Heart left ventricle (tissue), 16 donors: ENCODE measurements at regions not wholly inside any gene's neighbourhood (a gene's known extent, or its start where the extent isn't known, plus 50 kb on each side); places are given as distances from the start of the nearest gene placed in this dataset.

Experiments used
- ATAC-seq, 4 donors: fragments of 200-7000 bp; cut with Tn5 transposase; one replicate each; pipeline ENCODE4 v1.9.1; 2020 to 2022; ENCODE audit warnings: moderate library complexity in 4 of 4, mild to moderate bottlenecking in 3 of 4, moderate number of reproducible peaks in 1 of 4
- DNase-seq, 5 donors: peaks; one replicate each; pipeline ENCODE4 v3.0.0-alpha.2; 2020
- H3K27ac ChIP-seq, 12 donors: fragments of 200-600 bp; sonication (generic) in 4 of 12; one replicate each; pipeline versions ENCODE4 v1.5.0 to v1.8.0; 2016 to 2022; ENCODE audit warnings: mild to moderate bottlenecking in 2 of 12
- H3K27me3 ChIP-seq, 9 donors: fragments of 200-600 bp; sonication (generic) in 2 of 9; one replicate each; pipeline versions ENCODE4 v1.5.1 to v1.8.0; 2016 to 2022; ENCODE audit warnings: mild to moderate bottlenecking in 3 of 9
- H3K36me3 ChIP-seq, 9 donors: fragments of 200-600 bp; sonication (generic) in 2 of 9; one replicate each; pipeline versions ENCODE4 v1.5.0 to v1.8.0; 2018 to 2022; ENCODE audit warnings: mild to moderate bottlenecking in 2 of 9
- H3K4me1 ChIP-seq, 12 donors: fragments of 200-600 bp; sonication (generic) in 4 of 12; one replicate each; pipeline versions ENCODE4 v1.5.0 to v1.8.0; 2016 to 2022; ENCODE audit warnings: mild to moderate bottlenecking in 3 of 12
- H3K4me3 ChIP-seq, 12 donors: fragments of 200-600 bp; sonication (generic) in 4 of 12; one replicate each; pipeline versions ENCODE4 v1.5.0 to v1.8.0; 2017 to 2022; ENCODE audit warnings: mild to moderate bottlenecking in 9 of 12, moderate library complexity in 4 of 12
- H3K9me3 ChIP-seq, 12 donors: fragments of 200-600 bp; sonication (generic) in 4 of 12; one replicate each; pipeline versions ENCODE4 v1.5.0 to v1.8.0; 2016 to 2022; ENCODE audit warnings: mild to moderate bottlenecking in 1 of 12
- CTCF ChIP-seq, 12 donors: fragments of 200-600 bp; sonication (generic) in 4 of 12; IDR thresholded peaks; one replicate each; pipeline versions ENCODE4 v1.5.0 to v1.8.0; 2018 to 2022; ENCODE audit warnings: antibody characterized with exemption in 12 of 12, mild to moderate bottlenecking in 5 of 12
- POLR2A ChIP-seq, 2 donors: fragments of 450-650 bp; IDR thresholded peaks; one replicate each; pipeline ENCODE4 v1.6.1; 2017; ENCODE audit warnings: antibody characterized with exemption in 2 of 2, mild to moderate bottlenecking in 2 of 2, moderate library complexity in 2 of 2
- WGBS, 4 donors: extraction: QIAGEN DNeasy Blood & Tissue Kit in 2 of 4; methylation state at CpG; one replicate each; pipeline versions ENCODE4 v1.1.5 to v1.1.7; 2013 to 2018; 5-methylcytosine and 5-hydroxymethylcytosine counted together
- intact Hi-C, 10 donors: fragments of 100-400 bp; cut with DNase I; formaldehyde crosslinking; loops; one replicate each; pipeline versions ENCODE4 v1.11.1 to v1.14.2; 2022
- donor health status: ischemic (EF 13 %, LVEDD 7.1; RV severe dilation, severe dysfunction).
- donor health status: healthy with polysubstance abuse.
- donor health status: DM: no; HTN: yes; CAD: no.
- donor health status: DM: no; HTN: no; CAD: no.
- donor health status: ischemic (EF 25% LVEDD 6.9; RV normal size, moderate dysfunction).
- donor health status: ischemic (EF 25% LVEDD 5.7; RV mildly dilated, moderate dysfunction).
- donor health status: healthy.
- donor health status: DM: yes; HTN: yes; CAD: no.
- donor health status: ischemic (EF 35%, LVEDD 5.7; RV mildly dilated, moderate dysfunction).
- donor health status: nonischemic (EF 11% LVEDD 7.7; RV severe dilation, severe dysfunction).
- donor health status: DM: yes; HTN: yes; CAD: no.
- donor health status: PGD.
- donor health status: ischemic (EF 29% LVEDD 5.4; RV normal size, mild dysfunction).
- donor health status: nonischemic (EF 23%, LVEDD 6.1; RV moderate dilation, normal function).

DNA sequence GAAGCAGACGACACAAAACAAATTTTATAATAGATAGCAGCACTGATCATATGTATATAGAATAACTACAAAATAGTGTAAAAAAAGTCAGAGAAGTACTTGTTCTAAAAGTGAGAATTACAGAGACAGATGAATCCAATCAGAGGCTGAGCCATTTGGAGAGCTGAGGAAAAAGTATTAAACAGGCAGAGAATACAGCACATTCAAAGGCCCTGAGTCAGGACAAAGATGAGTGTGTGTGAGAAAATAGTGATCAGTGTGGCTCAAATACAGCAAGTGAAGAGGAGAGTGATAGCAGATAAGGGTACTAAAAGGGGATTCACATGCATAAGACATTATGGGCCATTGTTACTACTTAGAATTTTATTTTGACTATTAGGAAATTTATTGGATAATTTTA is 430.6 kb upstream of the BRINP3 start:
- H3K36me3 ChIP-seq, result no peaks in the 10 kb centered on the region
- no peak overlapping the region for H3K4me3 ChIP-seq
- TF ChIP-seq CTCF (IDR thresholded peaks at IDR 0.05), result no peak
- TF ChIP-seq POLR2A (IDR thresholded peaks at IDR 0.05), result no peak
- no peaks in the 10 kb centered on the region for H3K4me1 ChIP-seq
- ATAC-seq (no peak), DNase-seq (no peak)
- 87 to 93% (median 91%) methylated on average over 1 of the region's 1 CpG for WGBS, 4 donors
- peaks cover 0 to 6% (median 0%) of the 10 kb centered on the region in 12 donors for H3K9me3 ChIP-seq
- H3K27me3 ChIP-seq, result no peaks in the 10 kb centered on the region
- intact Hi-C loops, result no loop called here
- no peak overlapping the region for H3K27ac ChIP-seq

DNA sequence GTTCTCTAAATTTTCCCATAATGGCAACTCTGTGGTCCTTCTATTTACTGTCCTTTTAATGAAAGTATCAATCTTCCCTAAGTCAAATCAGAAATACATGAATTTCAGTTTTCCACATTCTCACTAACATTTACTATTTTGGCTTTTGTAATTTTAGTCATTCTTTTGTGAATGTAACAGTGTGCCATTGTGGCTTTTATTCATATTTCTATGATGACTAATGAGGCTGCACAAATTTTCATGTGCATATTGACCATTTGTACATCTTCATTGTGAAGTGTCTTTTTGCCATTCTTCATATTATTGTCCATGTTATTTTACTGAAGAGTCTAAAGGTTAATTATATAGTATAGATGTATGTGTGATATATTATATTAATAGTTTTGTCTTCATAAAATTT is 431.0 kb upstream of the BRINP3 start:
- H3K4me3 ChIP-seq, result no peak overlapping the region
- H3K9me3 ChIP-seq, result peaks cover 0 to 6% (median 0%) of the 10 kb centered on the region in 12 donors
- H3K27me3 ChIP-seq, result no peaks in the 10 kb centered on the region
- H3K4me1 ChIP-seq, result no peaks in the 10 kb centered on the region
- no peak overlapping the region for H3K27ac ChIP-seq
- no peaks in the 10 kb centered on the region for H3K36me3 ChIP-seq
- TF ChIP-seq POLR2A (IDR thresholded peaks at IDR 0.05) (no peak), CTCF (IDR thresholded peaks at IDR 0.05) (no peak)
- ATAC-seq (no peak), DNase-seq (no peak)
- intact Hi-C loops, result no loop called here

DNA sequence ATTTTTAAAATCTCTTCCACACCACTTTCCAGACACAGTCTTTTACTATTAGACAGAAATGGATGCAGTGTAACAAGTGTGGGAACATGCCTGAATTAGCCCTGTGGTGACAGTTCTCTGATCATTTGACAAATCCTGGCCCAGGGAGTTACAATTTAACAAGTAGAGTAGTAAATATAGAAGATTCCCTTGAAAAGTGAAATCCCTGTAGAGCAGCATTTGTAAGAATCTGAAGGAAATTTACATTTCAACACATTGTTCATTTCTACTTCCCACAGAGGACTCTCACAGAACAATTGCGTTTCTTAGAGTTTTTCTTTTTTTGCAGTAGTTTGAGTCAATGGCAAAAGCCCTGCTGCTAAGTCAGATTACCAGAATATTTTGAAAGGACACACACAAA is 458.3 kb upstream of the BRINP3 start:
- intact Hi-C loops, result no loop called here
- Histone ChIP-seq H3K4me1 (no peaks in the 10 kb centered on the region), H3K27me3 (no peaks in the 10 kb centered on the region), H3K4me3 (no peak overlapping the region), H3K27ac (no peak overlapping the region), H3K9me3 (peaks cover 0 to 4% (median 0%) of the 10 kb centered on the region in 12 donors), H3K36me3 (no peaks in the 10 kb centered on the region)
- no peak for DNase-seq
- no peak for TF ChIP-seq POLR2A (IDR thresholded peaks at IDR 0.05)
- TF ChIP-seq CTCF (IDR thresholded peaks at IDR 0.05), result no peak
- ATAC-seq, result no peak
- 58 to 65% (median 63%) methylated on average over 1 of the region's 1 CpG for WGBS, 4 donors

- no peak for ATAC-seq
- Histone ChIP-seq H3K4me1 (no peaks in the 10 kb centered on the region), H3K27ac (no peak overlapping the region), H3K4me3 (no peak overlapping the region), H3K27me3 (no peaks in the 10 kb centered on the region), H3K9me3 (peaks cover 0 to 4% (median 0%) of the 10 kb centered on the region in 12 donors), H3K36me3 (no peaks in the 10 kb centered on the region)
- intact Hi-C loops, result no loop called here
- TF ChIP-seq CTCF (IDR thresholded peaks at IDR 0.05), result no peak
- TF ChIP-seq POLR2A (IDR thresholded peaks at IDR 0.05), result no peak
- WGBS, 4 donors, result 74 to 81% (median 76%) methylated on average over 1 of the region's 1 CpG
- DNase-seq, result no peak
Observed at GRCh38 chr1:190936337-190936736, 458.7 kb upstream of the BRINP3 start.
